ENCODE measurements at regions not wholly inside any gene's neighbourhood (a gene's known extent, or its start where the extent isn't known, plus 50 kb on each side); places are given as distances from the start of the nearest gene placed in this dataset.

- CTCF ChIA-PET: no interaction called here
- ATAC-seq: peak; percentile 96
- Mint-ChIP-seq H3K27ac (peak overlapping the region; percentile 29), H3K27me3 (ENCODE audit: low read depth) (peaks cover 38% of the 10 kb centered on the region), H3K9me3 (peaks cover 27% of the 10 kb centered on the region), H3K4me3 (peak overlapping the region; percentile 70), H3K4me1 (peaks cover 31% of the 10 kb centered on the region), H3K36me3 (peaks cover 26% of the 10 kb centered on the region)
- TF ChIP-seq ERG (CRISPR knock-in tag; IDR thresholded peaks at IDR 0.05): 0 out of 2 replicates have a peak, but pooled peaks have one; percentile 20
- peak; percentile 73; the same call in 1 of the 2 replicates for TF ChIP-seq FOXP1 (CRISPR knock-in tag; IDR thresholded peaks at IDR 0.05; ENCODE audit: borderline replicate concordance)
- TF ChIP-seq, protein P1, sequence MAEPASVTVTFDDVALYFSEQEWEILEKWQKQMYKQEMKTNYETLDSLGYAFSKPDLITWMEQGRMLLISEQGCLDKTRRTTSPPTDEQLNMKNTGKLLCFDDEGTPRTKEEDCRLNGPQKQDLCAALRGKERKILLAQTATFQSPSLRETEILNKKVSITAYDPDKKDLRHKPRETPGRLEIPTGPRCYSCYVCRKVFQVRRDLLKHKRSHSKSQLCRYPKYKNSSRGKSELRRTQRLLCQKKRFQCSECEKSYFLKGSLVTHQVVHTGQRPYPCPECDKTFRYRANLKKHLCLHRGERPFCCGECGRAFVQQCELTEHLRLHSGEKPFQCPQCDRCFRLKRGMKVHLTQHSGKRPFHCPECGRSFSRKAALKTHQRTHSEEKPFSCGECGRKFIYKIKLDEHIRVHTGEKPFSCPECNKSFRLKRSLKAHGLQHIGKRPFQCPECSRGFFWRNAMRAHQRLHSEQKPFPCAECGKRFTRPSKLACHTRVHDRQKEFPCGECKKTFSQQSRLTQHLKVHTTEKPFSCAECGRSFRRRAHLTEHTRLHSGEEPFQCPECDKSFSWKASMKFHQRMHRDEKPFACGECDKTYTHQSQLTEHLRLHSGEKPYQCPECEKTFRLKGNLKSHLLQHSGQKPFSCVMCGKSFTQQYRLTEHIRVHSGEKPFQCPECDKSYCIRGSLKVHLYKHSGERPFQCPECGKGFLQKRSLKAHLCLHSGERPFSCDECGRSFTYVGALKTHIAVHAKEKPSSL (CRISPR knock-in tag; conservative IDR thresholded peaks at IDR 0.05): no peak
- 0 out of 2 replicates have a peak, but pooled peaks have one; percentile 20 for TF ChIP-seq KAT7 (CRISPR knock-in tag; IDR thresholded peaks at IDR 0.05; ENCODE audit: borderline replicate concordance)
- 0 out of 2 replicates have a peak, but pooled peaks have one; percentile 35 for TF ChIP-seq ETV6 (CRISPR knock-in tag; IDR thresholded peaks at IDR 0.05)
- no peak for TF ChIP-seq NR3C1 (CRISPR knock-in tag; conservative IDR thresholded peaks at IDR 0.05; ENCODE audit: low read depth)
- TF ChIP-seq STAT6 (CRISPR knock-in tag; conservative IDR thresholded peaks at IDR 0.05; ENCODE audit: low read depth): no peak
- 0 out of 2 replicates have a peak, but pooled peaks have one; percentile 34 for TF ChIP-seq ARID4B (CRISPR knock-in tag; IDR thresholded peaks at IDR 0.05; ENCODE audit: borderline replicate concordance)
- TF ChIP-seq JUN (CRISPR knock-in tag; IDR thresholded peaks at IDR 0.05): no peak
- peak; percentile 77 for TF ChIP-seq MAX (CRISPR knock-in tag; IDR thresholded peaks at IDR 0.05)
- TF ChIP-seq SP1 (CRISPR knock-in tag; conservative IDR thresholded peaks at IDR 0.05): peak; percentile 71
- TF ChIP-seq ZNF232 (CRISPR knock-in tag; IDR thresholded peaks at IDR 0.05): 0 out of 2 replicates have a peak, but pooled peaks have one; percentile 26
- TF ChIP-seq, protein P2, sequence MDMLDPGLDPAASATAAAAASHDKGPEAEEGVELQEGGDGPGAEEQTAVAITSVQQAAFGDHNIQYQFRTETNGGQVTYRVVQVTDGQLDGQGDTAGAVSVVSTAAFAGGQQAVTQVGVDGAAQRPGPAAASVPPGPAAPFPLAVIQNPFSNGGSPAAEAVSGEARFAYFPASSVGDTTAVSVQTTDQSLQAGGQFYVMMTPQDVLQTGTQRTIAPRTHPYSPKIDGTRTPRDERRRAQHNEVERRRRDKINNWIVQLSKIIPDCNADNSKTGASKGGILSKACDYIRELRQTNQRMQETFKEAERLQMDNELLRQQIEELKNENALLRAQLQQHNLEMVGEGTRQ (CRISPR knock-in tag; IDR thresholded peaks at IDR 0.05): peak; percentile 44; the same call in 1 of the 2 replicates
- POLR2A ChIA-PET: interaction anchor here (0.7 kb wide), 1 partner anchor 10 kb away, joined by 3 read pairs; no protein-coding TSS in a partner anchor
- peak; percentile 78 for DNase-seq (ENCODE audit: low spot score)
Observed at GRCh38 chr14:97458661-97459579, 661.7 kb downstream of the VRK1 start.

Measured in WTC11 (cell line).